ENCODE measurements at regions not wholly inside any gene's neighbourhood (a gene's known extent, or its start where the extent isn't known, plus 50 kb on each side); places are given as distances from the start of the nearest gene placed in this dataset.

GRCh38 chr10:53597835-53598251 is 825.3 kb upstream of the MBL2 start:
- no peak for TF ChIP-seq RFX5 (IDR thresholded peaks at IDR 0.05)
- TF ChIP-seq RAD21 (conservative IDR thresholded peaks at IDR 0.05 in 1 of 2, IDR thresholded peaks at IDR 0.05 in 1 of 2), result no peak
- TF ChIP-seq REST (IDR thresholded peaks at IDR 0.05), result no peak
- TF ChIP-seq EP300 (IDR thresholded peaks at IDR 0.05), result no peak
- no peak for TF ChIP-seq KDM5A (IDR thresholded peaks at IDR 0.05)

Data from A549 (cell line).